ENCODE measurements at regions not wholly inside any gene's neighbourhood (a gene's known extent, or its start where the extent isn't known, plus 50 kb on each side); places are given as distances from the start of the nearest gene placed in this dataset.
"Not testable (repeated sequence)": the region's sequence is repeated elsewhere in the genome, so short reads cannot be mapped to it uniquely, and the experiment has no call there.

DNA sequence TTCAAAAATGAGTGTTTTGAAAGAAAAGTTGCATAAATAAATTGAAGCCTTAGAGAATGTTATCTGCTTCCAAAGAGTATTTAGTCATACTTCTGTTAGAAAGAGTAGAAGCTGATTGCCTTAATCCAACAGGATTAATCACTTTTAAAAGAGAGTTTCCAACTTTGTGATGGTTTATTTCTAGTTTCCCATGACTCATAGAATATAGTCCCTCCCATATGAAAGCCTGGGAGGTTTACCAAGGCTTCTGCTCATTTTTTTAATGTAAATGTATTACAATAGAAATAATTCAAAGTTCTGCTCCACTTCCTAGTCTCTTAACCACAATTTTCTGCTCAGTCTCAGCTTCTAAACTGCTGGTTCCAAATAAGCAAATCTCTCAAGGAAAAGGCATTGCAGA is 118.0 kb upstream of the IRAK1BP1 start:
- no peaks in the 10 kb centered on the region for H3K4me1 ChIP-seq (ENCODE audit: control insufficient read depth, insufficient read depth, low read length)
- no peaks in the 10 kb centered on the region for H3K36me3 ChIP-seq (ENCODE audit: control insufficient read depth, insufficient read depth, low read length)
- no peak overlapping the region for H3K27ac ChIP-seq (ENCODE audit: low read length)
- H3K9me3 ChIP-seq (replicated peaks; ENCODE audit: control insufficient read depth, low read depth, low read length), result peaks cover 13% of the 10 kb centered on the region
- DNase-seq, result no peak
- no peak overlapping the region for H3K4me3 ChIP-seq (ENCODE audit: low read length)
- no peaks in the 10 kb centered on the region for H3K27me3 ChIP-seq (ENCODE audit: control insufficient read depth, insufficient read depth, low read length)

DNA sequence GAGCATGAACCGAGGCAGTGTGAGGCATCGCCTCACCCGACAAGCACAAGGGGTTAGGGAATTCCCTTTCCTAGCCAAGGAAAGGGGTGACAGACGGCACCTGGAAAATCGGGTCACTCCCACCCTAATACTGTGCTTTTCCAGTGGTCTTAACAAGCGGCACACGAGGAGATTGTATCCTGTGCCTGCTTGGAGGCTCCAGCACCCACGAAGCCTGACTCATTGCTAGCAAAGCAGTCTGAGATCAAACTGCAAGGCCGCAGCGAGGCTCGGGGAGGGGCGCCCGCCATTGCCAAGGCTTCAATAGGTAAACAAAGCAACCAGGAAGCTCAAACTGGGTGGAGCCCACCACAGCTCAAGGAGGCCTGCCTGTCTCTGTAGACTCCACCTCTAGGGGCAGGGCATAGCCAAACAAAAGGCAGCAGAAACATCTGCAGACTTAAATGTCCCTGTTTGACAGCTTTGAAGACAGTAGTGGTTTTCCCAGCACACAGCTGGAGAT is 109.0 kb upstream of the IRAK1BP1 start:
- not testable (repeated sequence) for H3K27ac ChIP-seq (ENCODE audit: low read length); H3K9me3 ChIP-seq (replicated peaks; ENCODE audit: control insufficient read depth, low read depth, low read length); H3K36me3 ChIP-seq (ENCODE audit: control insufficient read depth, insufficient read depth, low read length); H3K4me1 ChIP-seq (ENCODE audit: control insufficient read depth, insufficient read depth, low read length); H3K27me3 ChIP-seq (ENCODE audit: control insufficient read depth, insufficient read depth, low read length); H3K4me3 ChIP-seq (ENCODE audit: low read length); DNase-seq
- WGBS (ENCODE audit: insufficient coverage), result 88% methylated on average over 10 of the region's 13 CpGs

DNA sequence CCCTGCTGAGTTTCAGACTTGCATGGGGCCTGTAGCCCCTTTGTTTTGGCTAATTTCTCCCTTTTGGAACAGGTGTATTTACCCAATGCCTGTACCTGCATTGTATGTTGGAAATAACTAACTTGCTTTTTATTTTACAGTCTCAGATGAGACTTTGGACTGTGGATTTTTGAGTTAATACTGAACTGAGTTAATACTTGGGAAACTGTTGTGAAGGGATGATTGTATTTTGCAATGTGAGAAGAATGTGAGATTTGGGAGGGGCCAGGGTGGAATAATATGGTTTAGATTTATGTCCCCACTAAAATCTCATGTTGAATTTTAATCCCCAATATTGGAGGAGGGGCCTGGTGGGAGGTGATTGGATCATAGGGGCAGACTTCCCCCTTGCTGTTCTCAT is 99.1 kb upstream of the IRAK1BP1 start:
- Histone ChIP-seq H3K9me3 (replicated peaks; ENCODE audit: control insufficient read depth, low read depth, low read length) (peaks cover 2% of the 10 kb centered on the region), H3K27ac (ENCODE audit: low read length) (no peak overlapping the region), H3K4me3 (ENCODE audit: low read length) (no peak overlapping the region), H3K36me3 (ENCODE audit: control insufficient read depth, insufficient read depth, low read length) (no peaks in the 10 kb centered on the region), H3K4me1 (ENCODE audit: control insufficient read depth, insufficient read depth, low read length) (no peaks in the 10 kb centered on the region), H3K27me3 (ENCODE audit: control insufficient read depth, insufficient read depth, low read length) (no peaks in the 10 kb centered on the region)
- DNase-seq, result no peak

DNA sequence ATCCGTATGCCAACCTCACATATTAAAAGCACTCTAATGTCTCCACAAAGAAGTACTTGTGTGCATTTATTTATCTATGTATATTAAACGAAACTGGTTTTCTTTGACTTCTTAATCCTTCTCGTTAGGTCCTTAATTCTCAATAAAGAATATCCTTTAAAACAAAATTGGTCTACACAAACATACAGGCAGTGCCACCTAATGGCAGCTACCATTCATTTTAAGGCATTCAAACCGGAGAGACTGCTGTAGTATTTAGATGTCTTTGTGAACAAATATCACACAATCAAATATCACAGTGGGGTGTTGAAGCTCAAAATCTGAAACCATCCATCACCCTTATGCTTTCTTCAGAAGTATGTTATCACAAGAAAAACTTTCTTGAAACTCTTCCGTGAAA is 96.6 kb upstream of the IRAK1BP1 start:
- Histone ChIP-seq H3K27ac (ENCODE audit: low read length) (no peak overlapping the region), H3K4me1 (ENCODE audit: control insufficient read depth, insufficient read depth, low read length) (no peaks in the 10 kb centered on the region), H3K27me3 (ENCODE audit: control insufficient read depth, insufficient read depth, low read length) (no peaks in the 10 kb centered on the region), H3K9me3 (replicated peaks; ENCODE audit: control insufficient read depth, low read depth, low read length) (no peaks in the 10 kb centered on the region), H3K36me3 (ENCODE audit: control insufficient read depth, insufficient read depth, low read length) (no peaks in the 10 kb centered on the region), H3K4me3 (ENCODE audit: low read length) (no peak overlapping the region)
- no peak for DNase-seq
- WGBS (ENCODE audit: insufficient coverage), result 60% methylated on average over 1 of the region's 5 CpGs

DNA sequence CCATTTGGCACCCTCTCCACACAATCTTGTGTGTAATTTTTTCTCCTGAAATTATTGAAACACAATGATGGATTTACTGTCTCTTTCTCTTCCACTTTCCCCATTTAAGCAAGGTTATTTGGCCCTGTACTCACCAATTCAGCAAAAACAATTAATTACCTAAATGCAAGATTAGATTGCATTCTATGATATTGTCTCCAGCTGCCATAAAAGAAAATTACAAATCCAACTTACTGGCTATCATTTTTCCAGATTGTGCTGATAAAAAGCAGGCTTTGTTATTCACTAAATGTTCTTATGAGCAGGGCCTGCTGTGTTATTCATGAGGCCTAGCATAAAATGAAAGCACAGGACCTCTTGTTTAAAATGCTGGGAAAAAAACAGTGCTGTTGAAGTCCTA is 95.8 kb upstream of the IRAK1BP1 start:
- DNase-seq, result no peak
- H3K27ac ChIP-seq (ENCODE audit: low read length), result no peak overlapping the region
- H3K9me3 ChIP-seq (replicated peaks; ENCODE audit: control insufficient read depth, low read depth, low read length), result no peaks in the 10 kb centered on the region
- no peaks in the 10 kb centered on the region for H3K4me1 ChIP-seq (ENCODE audit: control insufficient read depth, insufficient read depth, low read length)
- H3K36me3 ChIP-seq (ENCODE audit: control insufficient read depth, insufficient read depth, low read length), result no peaks in the 10 kb centered on the region
- no peak overlapping the region for H3K4me3 ChIP-seq (ENCODE audit: low read length)
- no peaks in the 10 kb centered on the region for H3K27me3 ChIP-seq (ENCODE audit: control insufficient read depth, insufficient read depth, low read length)

DNA sequence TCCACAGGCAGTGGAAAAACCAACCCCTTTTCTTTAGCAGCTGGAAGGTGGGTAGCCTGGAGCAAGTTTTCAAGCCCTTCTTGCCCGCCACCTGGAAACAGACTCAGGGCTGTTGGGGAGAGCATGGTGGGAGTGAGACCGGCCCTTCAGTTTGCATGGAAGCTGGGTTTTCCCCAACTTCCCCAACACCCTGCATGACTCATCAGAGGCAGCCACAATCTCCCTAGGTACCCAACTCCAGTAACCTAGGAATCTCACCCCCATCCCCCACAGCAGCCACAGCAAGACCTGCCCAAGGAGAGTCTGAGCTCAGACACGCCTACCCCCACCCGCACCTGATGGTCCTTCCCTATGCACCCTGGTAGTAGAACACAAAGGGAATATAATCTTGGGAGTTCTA is 86.3 kb upstream of the IRAK1BP1 start:
- no peak for DNase-seq
- no CpG with 5 or more reads among the region's 4 CpGs for WGBS (ENCODE audit: insufficient coverage)
- Histone ChIP-seq H3K9me3 (replicated peaks; ENCODE audit: control insufficient read depth, low read depth, low read length) (no peaks in the 10 kb centered on the region), H3K27ac (ENCODE audit: low read length) (no peak overlapping the region), H3K4me1 (ENCODE audit: control insufficient read depth, insufficient read depth, low read length) (no peaks in the 10 kb centered on the region), H3K27me3 (ENCODE audit: control insufficient read depth, insufficient read depth, low read length) (no peaks in the 10 kb centered on the region), H3K4me3 (ENCODE audit: low read length) (no peak overlapping the region), H3K36me3 (ENCODE audit: control insufficient read depth, insufficient read depth, low read length) (no peaks in the 10 kb centered on the region)

DNA sequence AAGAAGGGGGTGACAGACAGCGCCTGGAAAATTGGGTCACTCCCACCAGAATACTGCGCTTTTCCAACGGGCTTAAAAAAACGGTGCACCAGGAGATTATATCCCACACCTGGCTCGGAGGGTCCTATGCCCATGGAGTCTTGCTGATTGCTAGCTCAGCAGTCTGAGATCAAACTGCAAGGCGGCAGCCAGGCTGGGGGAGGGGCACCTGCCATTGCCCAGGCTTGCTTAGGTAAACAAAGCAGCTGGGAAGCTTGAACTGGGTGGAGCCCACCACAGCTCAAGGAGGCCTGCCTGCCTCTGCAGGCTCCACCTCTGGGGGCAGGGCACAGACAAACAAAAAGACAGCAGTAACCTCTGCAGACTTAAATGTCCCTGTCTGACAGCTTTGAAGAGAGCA is 84.0 kb upstream of the IRAK1BP1 start:
- not testable (repeated sequence) for DNase-seq; H3K27me3 ChIP-seq (ENCODE audit: control insufficient read depth, insufficient read depth, low read length); H3K4me3 ChIP-seq (ENCODE audit: low read length); H3K9me3 ChIP-seq (replicated peaks; ENCODE audit: control insufficient read depth, low read depth, low read length); H3K27ac ChIP-seq (ENCODE audit: low read length); H3K4me1 ChIP-seq (ENCODE audit: control insufficient read depth, insufficient read depth, low read length); H3K36me3 ChIP-seq (ENCODE audit: control insufficient read depth, insufficient read depth, low read length)
- WGBS (ENCODE audit: insufficient coverage), result 80% methylated on average over 2 of the region's 6 CpGs

DNA sequence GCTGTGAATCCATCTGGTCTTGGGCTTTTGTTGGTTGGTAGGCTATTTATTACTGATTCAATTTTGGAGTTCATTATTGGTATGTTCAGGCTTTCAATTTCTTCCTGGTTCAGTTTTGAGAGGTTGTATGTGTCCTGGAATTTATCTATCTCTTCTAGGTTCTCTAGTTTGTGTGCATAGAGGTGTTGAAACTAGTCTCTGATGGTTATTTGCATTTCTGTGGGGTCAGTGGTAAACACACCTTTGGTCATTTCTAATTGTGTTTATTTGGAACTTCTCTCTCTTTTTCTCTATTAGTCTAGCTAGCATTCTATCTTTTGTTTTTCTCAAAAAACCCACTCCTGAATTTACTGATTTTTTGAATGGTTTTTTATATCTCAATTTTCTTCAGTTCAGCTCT is 70.1 kb upstream of the IRAK1BP1 start:
- Histone ChIP-seq H3K4me1 (ENCODE audit: control insufficient read depth, insufficient read depth, low read length) (no peaks in the 10 kb centered on the region), H3K9me3 (replicated peaks; ENCODE audit: control insufficient read depth, low read depth, low read length) (peaks cover 7% of the 10 kb centered on the region), H3K36me3 (ENCODE audit: control insufficient read depth, insufficient read depth, low read length) (no peaks in the 10 kb centered on the region), H3K4me3 (ENCODE audit: low read length) (no peak overlapping the region), H3K27ac (ENCODE audit: low read length) (no peak overlapping the region), H3K27me3 (ENCODE audit: control insufficient read depth, insufficient read depth, low read length) (no peaks in the 10 kb centered on the region)
- no peak for DNase-seq

DNA sequence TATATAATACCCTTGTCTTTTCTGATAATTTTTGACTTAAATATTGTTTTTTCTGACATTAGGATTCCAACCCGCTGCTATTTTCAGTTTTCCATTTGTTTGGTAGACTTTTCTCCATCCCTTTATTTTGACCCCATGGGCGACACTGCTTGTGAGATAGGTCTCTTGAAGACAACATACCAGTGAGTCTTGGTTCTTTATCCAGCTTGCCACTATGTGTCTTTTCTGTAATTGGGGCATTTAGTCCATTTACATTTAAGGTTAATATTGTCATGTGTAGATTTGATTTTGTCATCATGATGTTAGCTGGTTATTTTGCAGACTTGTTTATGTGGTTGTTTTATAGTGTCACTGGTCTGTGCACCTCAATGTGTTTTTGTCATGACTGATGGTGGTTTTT is 67.7 kb upstream of the IRAK1BP1 start:
- Histone ChIP-seq H3K27me3 (ENCODE audit: control insufficient read depth, insufficient read depth, low read length) (no peaks in the 10 kb centered on the region), H3K4me1 (ENCODE audit: control insufficient read depth, insufficient read depth, low read length) (no peaks in the 10 kb centered on the region), H3K27ac (ENCODE audit: low read length) (no peak overlapping the region), H3K36me3 (ENCODE audit: control insufficient read depth, insufficient read depth, low read length) (no peaks in the 10 kb centered on the region), H3K9me3 (replicated peaks; ENCODE audit: control insufficient read depth, low read depth, low read length) (peaks cover 7% of the 10 kb centered on the region), H3K4me3 (ENCODE audit: low read length) (no peak overlapping the region)
- 100% methylated on average over 1 of the region's 2 CpGs for WGBS (ENCODE audit: insufficient coverage)
- DNase-seq, result no peak

DNA sequence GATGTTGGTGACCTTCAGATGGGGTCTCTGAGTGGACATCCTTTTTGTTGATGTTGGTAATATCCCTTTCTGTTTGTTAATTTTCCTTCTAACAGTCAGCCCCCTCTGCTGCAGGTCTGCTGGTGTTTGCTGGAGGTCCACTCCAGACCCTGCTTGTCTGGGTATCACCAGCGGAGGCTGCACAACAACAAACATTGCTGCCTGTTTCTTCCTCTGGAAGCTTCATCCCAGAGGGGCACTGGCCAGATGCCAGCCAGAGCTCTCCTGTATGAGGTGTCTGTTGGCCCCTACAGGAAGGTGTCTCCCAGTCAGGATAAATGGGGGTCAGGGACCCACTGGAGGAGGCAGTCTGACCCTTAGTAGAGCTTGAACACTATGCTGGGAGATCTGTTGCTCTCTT is 60.6 kb upstream of the IRAK1BP1 start:
- H3K4me1 ChIP-seq (ENCODE audit: control insufficient read depth, insufficient read depth, low read length); H3K27ac ChIP-seq (ENCODE audit: low read length); H3K4me3 ChIP-seq (ENCODE audit: low read length); H3K36me3 ChIP-seq (ENCODE audit: control insufficient read depth, insufficient read depth, low read length); H3K9me3 ChIP-seq (replicated peaks; ENCODE audit: control insufficient read depth, low read depth, low read length); DNase-seq; H3K27me3 ChIP-seq (ENCODE audit: control insufficient read depth, insufficient read depth, low read length): not testable (repeated sequence)
- 100% methylated on average over 1 of the region's 1 CpG for WGBS (ENCODE audit: insufficient coverage)

DNA sequence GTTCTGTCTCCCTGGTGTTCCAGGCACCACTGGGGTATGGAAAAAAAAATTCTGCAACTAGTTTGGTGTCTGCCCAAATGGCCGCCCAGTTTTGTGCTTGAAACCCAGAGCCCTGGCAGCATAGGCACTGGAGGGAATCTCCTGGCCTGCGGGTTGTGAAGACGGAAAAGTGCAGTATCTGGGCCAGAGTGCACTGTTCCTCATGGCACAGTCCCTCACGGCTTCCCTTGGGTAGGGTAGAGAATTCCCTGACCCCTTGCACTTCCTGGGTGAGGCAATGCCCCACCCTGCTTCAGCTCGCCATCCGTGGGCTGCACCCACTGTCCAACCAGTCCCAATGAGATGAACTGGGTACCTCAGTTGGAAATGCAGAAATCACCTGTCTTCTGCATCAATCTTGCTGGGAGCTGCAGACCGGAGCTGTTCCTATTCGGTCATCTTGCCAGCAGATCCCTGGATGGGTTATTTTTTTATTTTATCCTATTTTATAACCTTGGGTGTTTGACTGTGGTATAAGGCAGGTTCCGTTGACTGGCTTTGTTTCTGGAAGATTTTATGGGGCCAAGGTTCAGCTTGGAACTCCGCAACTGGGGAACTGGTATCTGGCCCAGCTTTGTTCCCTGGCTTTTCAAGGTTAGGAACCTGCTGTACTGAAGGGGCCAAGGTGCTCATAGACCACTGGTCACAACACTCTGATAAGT is 59.5 kb upstream of the IRAK1BP1 start:
- not testable (repeated sequence) for DNase-seq; H3K4me3 ChIP-seq (ENCODE audit: low read length); H3K36me3 ChIP-seq (ENCODE audit: control insufficient read depth, insufficient read depth, low read length); H3K27ac ChIP-seq (ENCODE audit: low read length); H3K27me3 ChIP-seq (ENCODE audit: control insufficient read depth, insufficient read depth, low read length); H3K4me1 ChIP-seq (ENCODE audit: control insufficient read depth, insufficient read depth, low read length); H3K9me3 ChIP-seq (replicated peaks; ENCODE audit: control insufficient read depth, low read depth, low read length)
- 94% methylated on average over 4 of the region's 10 CpGs for WGBS (ENCODE audit: insufficient coverage)
